ENCODE measurements at regions not wholly inside any gene's neighbourhood (a gene's known extent, or its start where the extent isn't known, plus 50 kb on each side); places are given as distances from the start of the nearest gene placed in this dataset.
"Not testable (repeated sequence)": the region's sequence is repeated elsewhere in the genome, so short reads cannot be mapped to it uniquely, and the experiment has no call there.

GRCh38 chr3:177700117-177700516 is 502.8 kb upstream of the TBL1XR1 start:
- Histone ChIP-seq H3K27me3 (no peaks in the 10 kb centered on the region), H3K36me3 (no peaks in the 10 kb centered on the region), H3K9me3 (no peaks in the 10 kb centered on the region), H3K4me1 (peaks cover 0 to 9% of the 10 kb centered on the region in 2 donors), H3K4me3 (no peak overlapping the region), H3K27ac (no peak overlapping the region)
- DNase-seq (ENCODE audit: low spot score), result no peak
- TF ChIP-seq CTCF (IDR thresholded peaks at IDR 0.05), result no peak

- no peak for DNase-seq (ENCODE audit: low spot score)
- Histone ChIP-seq H3K9me3 (no peaks in the 10 kb centered on the region), H3K36me3 (no peaks in the 10 kb centered on the region), H3K4me1 (peaks cover 0 to 26% of the 10 kb centered on the region in 2 donors), H3K4me3 (no peak overlapping the region), H3K27me3 (no peaks in the 10 kb centered on the region), H3K27ac (no peak overlapping the region)
- TF ChIP-seq CTCF (IDR thresholded peaks at IDR 0.05), result no peak
These were observed 506.5 kb upstream of the TBL1XR1 start for GRCh38 chr3:177703788-177704187.

- no peaks in the 10 kb centered on the region for H3K27me3 ChIP-seq
- peaks cover 0 to 26% of the 10 kb centered on the region in 2 donors for H3K4me1 ChIP-seq
- H3K9me3 ChIP-seq, result no peaks in the 10 kb centered on the region
- H3K36me3 ChIP-seq, result no peaks in the 10 kb centered on the region
- TF ChIP-seq CTCF (IDR thresholded peaks at IDR 0.05), result no peak
- no peak overlapping the region for H3K4me3 ChIP-seq
- peak; percentile 62 for DNase-seq (ENCODE audit: low spot score)
- peak overlapping the region; percentile 48 to 70 for H3K27ac ChIP-seq
These were observed 508.9 kb upstream of the TBL1XR1 start for GRCh38 chr3:177705976-177706823.

GRCh38 chr3:177709470-177709869 is 512.2 kb upstream of the TBL1XR1 start:
- not testable (repeated sequence) for H3K36me3 ChIP-seq; H3K9me3 ChIP-seq; DNase-seq (ENCODE audit: low spot score); H3K27me3 ChIP-seq; H3K27ac ChIP-seq; H3K4me3 ChIP-seq
- H3K4me1 ChIP-seq, result peaks cover 0 to 26% of the 10 kb centered on the region in 2 donors

GRCh38 chr3:177710506-177710905 is 513.2 kb upstream of the TBL1XR1 start:
- TF ChIP-seq CTCF (IDR thresholded peaks at IDR 0.05), result no peak
- H3K27ac ChIP-seq, result no peak overlapping the region
- DNase-seq (ENCODE audit: low spot score), result no peak

GRCh38 chr3:177711637-177712036 is 514.4 kb upstream of the TBL1XR1 start:
- Histone ChIP-seq H3K27me3 (no peaks in the 10 kb centered on the region), H3K4me3 (no peak overlapping the region), H3K9me3 (no peaks in the 10 kb centered on the region), H3K27ac (no peak overlapping the region), H3K4me1 (peaks cover 0 to 22% of the 10 kb centered on the region in 2 donors), H3K36me3 (no peaks in the 10 kb centered on the region)
- TF ChIP-seq CTCF (IDR thresholded peaks at IDR 0.05), result no peak
- no peak for DNase-seq (ENCODE audit: low spot score)

More at GRCh38 chr3:177710506-177710905, 513.2 kb upstream of the TBL1XR1 start:
- Histone ChIP-seq H3K36me3 (no peaks in the 10 kb centered on the region), H3K4me1 (peaks cover 0 to 32% of the 10 kb centered on the region in 2 donors), H3K27me3 (no peaks in the 10 kb centered on the region), H3K4me3 (no peak overlapping the region), H3K9me3 (no peaks in the 10 kb centered on the region)
